Left lung (tissue), 4 donors: ENCODE measurements at regions not wholly inside any gene's neighbourhood (a gene's known extent, or its start where the extent isn't known, plus 50 kb on each side); places are given as distances from the start of the nearest gene placed in this dataset.

Experiments used
- ATAC-seq: fragments of 200-7000 bp; cut with Tn5 transposase; one replicate; pipeline ENCODE4 v1.9.1; 2020; ENCODE audit warnings: moderate library complexity
- DNase-seq, 4 donors: peaks; one replicate each; pipeline ENCODE4 v3.0.0-alpha.2; 2013 to 2020
- H3K27ac ChIP-seq, 2 donors: fragments of 200-600 bp; sonication (generic) in 1 of 2; one replicate each; pipeline versions ENCODE4 v1.5.0 to v1.8.0; 2020 to 2021
- H3K27me3 ChIP-seq, 2 donors: fragments of 200-600 bp; sonication (generic) in 1 of 2; one replicate each; pipeline versions ENCODE4 v1.5.0 to v1.8.0; 2020 to 2021
- H3K36me3 ChIP-seq, 2 donors: fragments of 200-600 bp; sonication (generic) in 1 of 2; one replicate each; pipeline versions ENCODE4 v1.5.0 to v1.8.0; 2020 to 2021
- H3K4me1 ChIP-seq, 2 donors: fragments of 200-600 bp; one replicate each; pipeline ENCODE4 v1.8.0; 2021
- H3K4me3 ChIP-seq, 2 donors: fragments of 200-600 bp; sonication (generic) in 1 of 2; one replicate each; pipeline versions ENCODE4 v1.5.0 to v1.8.0; 2020 to 2021; ENCODE audit warnings: mild to moderate bottlenecking in 1 of 2
- H3K9me3 ChIP-seq, 2 donors: fragments of 200-600 bp; sonication (generic) in 1 of 2; one replicate each; pipeline versions ENCODE4 v1.5.0 to v1.8.0; 2020 to 2021
- intact Hi-C, 2 donors: fragments of 100-400 bp; cut with DNase I; formaldehyde crosslinking; loops; one replicate each; pipeline versions ENCODE4 v1.11.2 to v1.14.2; 2022
- TF ChIP-seq, protein P1 (sequence below), 2 donors: fragments of 200-600 bp; sonication (generic) in 1 of 2; IDR thresholded peaks; one replicate each; pipeline versions ENCODE4 v1.5.0 to v1.8.0; 2021; ENCODE audit warnings: antibody characterized with exemption in 2 of 2
- donor health status: DM: no; HTN: yes; CAD: no.
- donor health status: DM: no; HTN: no; CAD: no.

DNA sequence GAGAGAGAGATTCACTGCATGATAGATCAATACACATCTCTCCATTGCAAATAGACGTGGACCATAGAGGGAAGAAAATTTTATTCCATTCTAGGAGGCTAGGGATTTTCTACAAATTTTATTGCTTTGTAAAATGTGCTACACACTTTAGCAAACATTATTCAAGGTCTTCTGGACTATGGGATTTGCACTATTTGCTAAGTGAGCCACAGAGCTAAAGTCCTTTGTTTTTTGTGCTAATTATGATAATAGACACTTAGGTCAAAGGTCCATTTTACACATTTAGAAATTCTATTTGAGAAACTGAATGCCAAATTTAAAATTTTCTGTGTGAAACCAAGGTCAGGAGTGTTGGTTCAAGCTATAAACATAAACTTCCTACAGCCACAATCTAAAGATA, 672.3 kb downstream of the LRRC70 start:
- intact Hi-C loops, result no loop called here
- Histone ChIP-seq H3K27me3 (no peaks in the 10 kb centered on the region), H3K4me1 (no peaks in the 10 kb centered on the region), H3K36me3 (no peaks in the 10 kb centered on the region), H3K9me3 (no peaks in the 10 kb centered on the region), H3K27ac (no peak overlapping the region), H3K4me3 (no peak overlapping the region)
- TF ChIP-seq, protein P1, sequence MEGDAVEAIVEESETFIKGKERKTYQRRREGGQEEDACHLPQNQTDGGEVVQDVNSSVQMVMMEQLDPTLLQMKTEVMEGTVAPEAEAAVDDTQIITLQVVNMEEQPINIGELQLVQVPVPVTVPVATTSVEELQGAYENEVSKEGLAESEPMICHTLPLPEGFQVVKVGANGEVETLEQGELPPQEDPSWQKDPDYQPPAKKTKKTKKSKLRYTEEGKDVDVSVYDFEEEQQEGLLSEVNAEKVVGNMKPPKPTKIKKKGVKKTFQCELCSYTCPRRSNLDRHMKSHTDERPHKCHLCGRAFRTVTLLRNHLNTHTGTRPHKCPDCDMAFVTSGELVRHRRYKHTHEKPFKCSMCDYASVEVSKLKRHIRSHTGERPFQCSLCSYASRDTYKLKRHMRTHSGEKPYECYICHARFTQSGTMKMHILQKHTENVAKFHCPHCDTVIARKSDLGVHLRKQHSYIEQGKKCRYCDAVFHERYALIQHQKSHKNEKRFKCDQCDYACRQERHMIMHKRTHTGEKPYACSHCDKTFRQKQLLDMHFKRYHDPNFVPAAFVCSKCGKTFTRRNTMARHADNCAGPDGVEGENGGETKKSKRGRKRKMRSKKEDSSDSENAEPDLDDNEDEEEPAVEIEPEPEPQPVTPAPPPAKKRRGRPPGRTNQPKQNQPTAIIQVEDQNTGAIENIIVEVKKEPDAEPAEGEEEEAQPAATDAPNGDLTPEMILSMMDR (IDR thresholded peaks at IDR 0.05), result no peak
- ATAC-seq, result no peak
- DNase-seq, result no peak

DNA sequence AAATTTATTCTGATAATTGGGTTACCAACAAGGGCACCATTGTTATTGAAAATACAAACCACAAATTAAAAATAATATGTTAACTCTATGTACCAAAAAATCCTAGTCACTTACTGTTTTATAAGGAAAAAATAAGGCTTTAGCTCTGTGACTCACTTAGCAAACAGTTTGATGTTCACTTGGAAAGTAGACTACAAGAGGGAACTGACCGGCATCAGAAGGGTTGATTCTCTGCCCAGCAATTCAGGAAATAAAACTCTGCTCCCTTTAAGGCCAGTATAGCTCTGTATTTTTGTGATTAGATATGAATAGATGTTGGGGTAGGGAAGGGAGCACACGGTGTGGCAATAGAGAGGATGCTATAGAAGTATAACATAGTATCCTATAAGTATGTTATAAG, 671.3 kb downstream of the LRRC70 start:
- Histone ChIP-seq H3K9me3 (no peaks in the 10 kb centered on the region), H3K27me3 (no peaks in the 10 kb centered on the region), H3K36me3 (no peaks in the 10 kb centered on the region), H3K27ac (no peak overlapping the region), H3K4me1 (no peaks in the 10 kb centered on the region), H3K4me3 (no peak overlapping the region)
- ATAC-seq (no peak), DNase-seq (no peak)
- intact Hi-C loops, result no loop called here
- TF ChIP-seq, protein P1 (IDR thresholded peaks at IDR 0.05), result no peak

DNA sequence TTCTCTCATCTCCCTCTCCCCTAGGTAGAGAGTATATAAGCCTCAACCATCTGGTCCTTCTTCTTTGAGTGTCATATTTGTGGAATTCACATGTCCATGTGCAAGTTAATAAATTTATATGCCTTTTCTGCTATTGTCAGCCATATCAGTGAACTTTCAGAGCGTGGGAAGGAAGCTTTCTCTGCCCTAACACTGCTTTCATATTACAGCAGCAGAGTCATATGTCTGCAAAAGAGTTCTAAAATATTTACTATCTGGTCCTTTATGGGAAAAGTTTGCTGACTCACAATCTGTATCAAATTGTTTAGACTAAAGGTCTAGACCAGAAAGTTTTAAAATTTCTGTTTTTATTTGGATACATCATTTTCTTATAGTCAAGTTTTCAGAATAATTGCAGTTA, 669.0 kb downstream of the LRRC70 start:
- TF ChIP-seq, protein P1 (IDR thresholded peaks at IDR 0.05), result no peak
- Histone ChIP-seq H3K27me3 (no peaks in the 10 kb centered on the region), H3K4me3 (no peak overlapping the region), H3K36me3 (no peaks in the 10 kb centered on the region), H3K27ac (no peak overlapping the region), H3K9me3 (no peaks in the 10 kb centered on the region), H3K4me1 (no peaks in the 10 kb centered on the region)
- intact Hi-C loops, result no loop called here
- no peak for DNase-seq
- no peak for ATAC-seq

DNA sequence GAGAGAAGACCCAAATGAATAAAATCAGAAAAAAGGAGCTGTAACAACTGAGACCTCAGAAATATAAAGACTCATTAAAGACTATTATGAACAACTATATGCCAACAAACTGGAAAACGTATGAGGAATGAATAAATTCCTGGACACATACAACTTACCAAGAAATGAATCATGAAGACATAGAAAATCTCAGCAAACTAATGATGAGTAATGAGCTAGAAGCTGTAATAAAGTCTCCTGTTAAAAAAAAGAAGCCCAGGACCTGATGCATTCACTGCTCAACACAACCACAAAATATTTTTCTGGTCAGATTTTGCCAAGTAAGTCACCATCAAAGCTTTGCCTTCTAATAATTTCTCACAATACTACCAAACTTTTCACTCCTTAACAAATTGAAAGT, 666.7 kb downstream of the LRRC70 start:
- TF ChIP-seq, protein P1 (IDR thresholded peaks at IDR 0.05), result no peak
- Histone ChIP-seq H3K4me3 (no peak overlapping the region), H3K27ac (no peak overlapping the region), H3K9me3 (no peaks in the 10 kb centered on the region), H3K36me3 (no peaks in the 10 kb centered on the region), H3K4me1 (no peaks in the 10 kb centered on the region), H3K27me3 (no peaks in the 10 kb centered on the region)
- intact Hi-C loops, result no loop called here
- DNase-seq (no peak), ATAC-seq (no peak)

DNA sequence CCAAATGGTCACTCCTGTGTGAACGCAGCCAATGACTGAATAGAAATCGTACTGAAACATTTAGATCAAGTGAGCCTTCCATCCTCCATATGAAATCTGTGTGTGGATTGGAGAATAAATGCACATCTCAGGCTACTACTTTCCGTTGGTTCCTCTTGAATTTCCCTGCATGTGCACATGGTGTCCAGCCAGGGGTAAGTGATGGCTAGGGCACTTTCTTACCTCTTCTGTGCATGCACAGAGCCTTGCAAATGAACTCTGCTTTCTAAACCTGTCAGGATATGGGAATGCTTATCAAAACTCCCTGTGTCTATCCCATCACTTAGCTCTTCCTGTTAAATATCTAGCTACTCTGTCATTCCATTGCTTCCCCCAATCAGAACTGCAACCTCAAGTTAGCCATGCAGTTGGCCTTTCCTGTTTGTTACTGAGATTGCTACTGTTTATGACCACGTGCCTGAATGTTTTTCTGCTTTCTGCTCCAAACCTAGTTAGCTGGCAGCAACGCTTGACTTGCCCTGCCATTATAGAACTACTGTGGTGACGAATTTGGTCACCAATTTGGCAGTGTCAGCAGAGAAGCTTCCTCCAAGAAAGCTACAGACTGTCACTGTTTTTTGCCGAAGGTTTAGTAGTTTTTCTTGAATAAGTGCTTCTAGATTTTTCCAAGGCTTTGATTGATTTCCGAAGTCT, 661.6 kb downstream of the LRRC70 start:
- H3K27ac ChIP-seq, result no peak overlapping the region
- H3K4me1 ChIP-seq, result no peaks in the 10 kb centered on the region
- intact Hi-C loops, result no loop called here
- ATAC-seq (no peak), DNase-seq (no peak)
- TF ChIP-seq, protein P1 (IDR thresholded peaks at IDR 0.05), result no peak
- no peak overlapping the region for H3K4me3 ChIP-seq
- H3K9me3 ChIP-seq, result no peaks in the 10 kb centered on the region
- no peaks in the 10 kb centered on the region for H3K27me3 ChIP-seq
- no peaks in the 10 kb centered on the region for H3K36me3 ChIP-seq
